ENCODE measurements at regions not wholly inside any gene's neighbourhood (a gene's known extent, or its start where the extent isn't known, plus 50 kb on each side); places are given as distances from the start of the nearest gene placed in this dataset.

DNA sequence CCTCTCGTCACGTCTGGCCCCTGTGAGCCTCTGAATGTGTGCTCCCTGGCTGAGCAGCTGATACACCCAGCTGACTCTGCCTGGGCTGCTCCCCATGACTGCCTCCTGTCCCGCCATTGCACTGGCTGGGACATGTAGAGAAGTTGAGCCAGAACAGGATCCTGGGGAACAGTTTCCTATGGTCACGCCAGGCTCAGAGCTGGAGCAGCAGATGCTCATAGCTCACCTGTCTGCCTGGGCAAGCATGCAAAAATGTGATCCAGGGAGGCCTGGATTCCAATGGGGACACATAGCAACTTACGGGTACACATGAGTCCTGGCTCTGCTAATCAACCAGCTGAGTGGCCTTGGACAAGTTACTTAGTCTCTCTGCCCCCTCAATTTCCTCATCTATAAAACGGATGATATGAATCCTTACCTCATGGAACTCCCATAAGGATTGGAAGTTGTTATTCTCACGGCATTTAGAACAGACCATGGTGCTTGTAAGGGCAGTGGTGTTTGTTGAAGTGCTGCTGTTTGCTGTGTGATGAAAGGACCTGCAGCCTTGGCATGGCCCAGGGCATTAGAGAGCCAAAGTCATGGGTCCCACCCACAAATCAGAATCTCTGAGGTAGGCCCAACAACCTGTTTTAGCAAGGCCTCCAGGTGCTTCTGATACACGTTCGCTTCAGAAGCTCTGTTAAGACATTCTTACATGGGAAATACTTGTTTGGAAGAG, 150.3 kb upstream of the VANGL1 start:
- no peak for DNase-seq

DNA sequence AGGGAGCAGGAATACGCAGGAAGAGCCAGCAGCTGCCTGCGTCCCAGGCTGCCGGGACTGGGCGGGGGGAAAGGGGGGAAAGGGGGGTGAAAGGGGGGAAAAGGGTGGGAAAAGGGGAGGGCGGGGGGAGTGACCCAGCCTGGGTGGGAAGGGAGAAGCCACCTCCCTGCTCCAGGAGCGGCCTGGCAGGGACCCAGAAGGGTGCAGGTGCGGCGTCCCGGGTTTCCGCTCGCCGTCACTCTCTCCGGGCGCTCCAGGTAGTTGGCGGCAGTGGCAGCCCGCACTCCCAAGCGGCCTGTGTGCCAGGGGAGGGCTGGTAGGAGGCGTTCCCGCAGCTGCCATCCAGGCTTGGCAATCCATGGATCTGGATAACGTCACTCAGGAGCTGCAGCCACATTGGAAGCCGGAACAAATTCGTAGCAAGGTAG, 141.0 kb upstream of the NGF start:
- no peak for DNase-seq

DNA sequence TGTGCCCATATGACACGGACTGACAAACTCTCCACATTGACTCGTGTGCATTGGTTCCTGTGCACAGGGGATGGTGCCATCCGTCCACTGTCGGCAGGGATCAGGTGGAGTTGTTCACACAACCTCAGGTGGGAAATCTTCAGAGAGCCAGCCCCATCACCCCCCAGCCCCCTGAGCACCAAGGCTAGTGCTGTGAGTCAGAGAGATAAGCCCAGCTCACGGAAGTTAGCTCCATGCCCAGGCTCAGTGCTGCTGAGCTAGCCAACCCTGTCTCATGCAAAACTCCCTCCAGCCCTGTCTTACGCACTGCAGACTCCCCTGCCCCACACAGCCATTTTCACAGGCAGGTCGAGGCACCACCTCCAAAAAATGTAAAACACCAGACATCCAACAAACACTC, 139.0 kb upstream of the NGF start:
- DNase-seq = no peak

DNA sequence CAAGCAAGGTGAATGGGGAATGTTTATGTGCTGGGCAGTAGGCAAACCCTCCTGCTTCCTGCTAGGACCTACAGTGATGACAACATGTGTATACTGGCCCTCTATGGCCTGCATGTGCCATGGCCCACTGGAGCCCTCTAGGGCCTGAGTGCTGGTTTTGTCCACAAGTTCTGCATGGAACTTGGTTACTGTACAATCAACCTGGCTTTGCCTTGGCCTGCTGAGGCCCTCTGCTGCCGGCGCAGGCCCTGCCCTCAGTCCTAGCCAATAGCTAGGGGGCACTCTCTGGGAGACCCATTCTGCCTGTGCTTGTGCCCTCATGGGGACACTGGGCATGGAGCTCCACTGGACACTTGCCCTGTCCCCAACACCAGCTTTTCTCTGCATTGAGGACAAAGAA, 138.6 kb upstream of the NGF start:
- no peak for DNase-seq

DNA sequence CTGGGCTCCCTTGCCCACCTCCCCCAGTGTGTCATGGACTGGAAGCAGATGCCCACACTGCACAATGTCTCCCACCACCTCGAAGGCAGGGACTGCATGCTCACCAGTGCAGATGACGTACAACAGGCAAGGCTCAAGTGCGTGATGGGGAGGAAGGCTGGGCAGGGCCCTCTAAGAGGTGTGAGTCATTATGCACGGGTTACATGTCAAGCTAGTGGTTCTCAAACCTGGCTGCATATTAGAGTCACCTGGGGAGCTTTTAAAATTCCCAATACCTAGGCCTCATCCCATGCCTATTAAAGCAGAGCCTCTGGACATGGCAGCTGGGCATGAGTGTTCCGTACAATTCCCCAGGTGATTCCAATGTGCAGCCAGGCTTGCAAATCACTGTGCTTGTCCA, 137.9 kb upstream of the NGF start:
- DNase-seq = no peak

DNA sequence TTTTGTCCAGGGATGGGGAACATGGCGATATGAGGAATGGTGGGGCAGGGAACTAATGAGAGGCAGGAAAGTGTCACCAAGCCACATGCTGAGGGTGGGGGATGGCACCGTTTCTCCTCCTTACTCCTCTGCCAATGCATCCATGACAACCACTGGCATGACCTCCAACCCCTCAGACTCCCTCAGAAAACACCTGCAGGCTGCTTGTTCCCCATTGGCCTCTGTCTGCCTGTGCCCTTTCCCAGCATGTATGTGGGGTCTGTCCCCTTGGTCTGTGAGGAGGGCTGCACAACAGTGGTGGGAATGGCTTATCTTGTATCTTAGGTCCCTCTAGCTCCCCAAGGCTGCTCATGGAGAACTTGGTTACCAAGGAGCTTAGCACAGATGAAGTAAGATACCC, 137.2 kb upstream of the NGF start:
- DNase-seq = no peak

DNA sequence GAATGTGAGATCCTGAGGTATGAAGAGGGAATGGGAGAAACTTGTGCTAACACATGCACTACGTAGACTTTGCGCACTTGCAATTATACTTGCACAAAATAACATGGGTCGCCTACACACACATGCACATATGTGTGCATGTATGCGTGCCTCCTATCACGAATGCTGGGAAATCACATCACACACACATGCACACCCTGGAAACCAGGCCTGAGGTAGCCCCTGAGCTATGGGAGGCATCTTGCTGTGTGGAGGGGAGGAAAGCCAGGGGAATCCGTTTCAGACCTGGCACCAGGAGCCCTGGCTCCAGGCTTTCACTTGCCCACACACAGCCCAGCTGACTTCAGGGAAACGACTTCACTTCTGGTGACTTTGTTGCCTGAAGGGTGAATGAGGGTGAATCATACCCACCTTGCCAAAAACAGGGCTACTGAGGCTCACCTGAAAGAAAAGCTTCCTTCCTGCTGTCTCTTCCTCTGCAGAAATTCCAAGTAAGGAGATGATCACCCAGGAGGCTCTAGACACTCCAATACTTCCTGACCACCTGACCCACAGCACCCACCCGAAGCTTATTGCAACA, 136.0 kb upstream of the NGF start:
- no peak for DNase-seq

DNA sequence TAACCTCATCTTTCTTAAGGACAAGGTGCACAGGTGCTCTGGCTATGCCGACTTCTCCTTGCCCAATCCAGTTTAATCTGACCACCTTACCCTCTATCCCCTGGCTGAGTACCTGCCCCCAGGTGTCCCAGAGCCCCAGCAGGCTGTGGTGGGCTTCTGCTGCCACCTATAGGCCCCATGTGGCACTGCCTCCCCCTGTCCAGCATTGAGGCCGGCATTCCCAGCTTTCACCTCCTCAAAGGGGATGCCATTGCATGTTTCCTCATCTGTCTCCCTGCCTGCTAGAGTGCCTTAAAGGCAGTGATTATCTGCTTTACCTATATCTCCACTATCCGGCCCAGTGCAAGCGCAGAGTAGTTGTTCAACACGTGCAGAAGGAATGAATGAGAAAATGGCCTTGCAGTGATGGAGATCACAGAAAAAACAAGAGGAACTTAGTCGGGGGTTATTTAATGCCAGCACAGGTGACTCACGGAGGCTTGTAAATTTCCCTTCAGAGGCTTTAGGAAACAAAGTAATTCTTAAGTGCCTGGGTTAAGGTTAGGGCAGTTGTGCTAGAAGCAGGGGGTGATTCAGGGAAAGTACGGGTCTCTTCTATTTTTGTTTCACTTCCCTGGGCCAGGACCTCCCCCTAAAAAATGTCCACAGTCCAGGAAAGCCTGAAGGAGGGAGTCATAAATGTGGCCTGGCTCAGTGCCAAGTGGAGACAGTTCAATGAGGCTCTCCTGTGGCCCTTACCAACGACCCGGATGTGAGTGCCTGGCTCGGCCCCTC, 131.8 kb upstream of the NGF start:
- peak; percentile 65 for DNase-seq

DNA sequence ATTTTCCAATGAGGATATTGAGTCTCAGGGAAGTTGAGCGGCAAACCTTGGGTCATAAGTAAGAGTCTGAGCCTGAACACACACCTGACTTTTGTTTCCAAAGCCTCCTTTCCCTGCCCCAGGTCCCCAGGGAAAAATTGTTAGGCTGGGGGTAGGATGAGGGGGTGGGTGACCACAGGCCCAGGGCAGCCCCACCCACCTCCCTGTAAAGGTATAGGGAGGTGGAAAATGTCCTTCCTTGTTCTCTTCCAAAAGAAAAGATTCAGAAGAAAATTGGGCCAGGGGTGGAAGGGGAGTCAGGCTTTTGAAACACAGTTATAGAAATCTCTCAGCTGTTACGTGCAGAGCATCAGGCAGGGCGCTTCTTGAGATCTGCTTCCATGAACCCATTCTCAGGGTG, 129.7 kb upstream of the NGF start:
- no peak for DNase-seq

DNA sequence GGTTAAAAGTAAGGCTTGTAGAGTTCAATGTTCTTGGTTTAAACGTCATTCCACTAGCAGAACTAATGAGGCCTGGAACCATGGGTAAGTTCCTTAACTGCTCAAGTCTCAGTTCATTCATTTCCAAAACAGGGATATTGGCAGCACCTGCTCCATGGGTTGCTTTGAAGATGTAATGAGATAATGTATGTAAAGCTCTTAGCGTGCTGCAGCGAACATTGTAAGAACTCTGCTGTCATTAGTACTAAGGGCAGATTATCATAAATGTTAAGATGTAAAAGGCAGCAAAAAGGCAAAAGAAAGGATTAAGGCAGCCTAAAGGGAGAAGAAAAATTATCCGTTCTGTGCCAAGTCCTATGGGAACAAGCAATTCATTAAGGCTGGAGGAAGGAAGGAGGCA, 129.1 kb upstream of the NGF start:
- no peak for DNase-seq

DNA sequence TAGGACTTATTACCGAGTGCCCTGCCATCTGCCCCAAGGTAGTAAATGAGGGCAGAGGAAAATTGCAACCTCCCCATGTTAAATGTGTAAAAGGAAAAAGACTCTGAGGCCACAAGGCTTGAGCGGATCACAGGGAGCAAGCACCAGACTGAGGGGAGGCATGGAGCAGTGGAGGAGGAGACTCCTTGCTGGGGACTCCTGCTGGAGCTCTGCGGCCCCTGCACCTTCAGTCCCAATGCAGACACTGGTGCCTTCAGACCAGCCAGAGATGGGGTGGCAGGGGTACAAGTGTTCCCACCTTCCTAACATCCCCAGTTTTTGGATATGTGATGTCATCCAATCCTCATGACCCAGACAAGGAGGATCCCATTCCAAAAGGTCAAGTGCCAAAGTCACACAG, 128.4 kb upstream of the NGF start:
- no peak for DNase-seq

DNA sequence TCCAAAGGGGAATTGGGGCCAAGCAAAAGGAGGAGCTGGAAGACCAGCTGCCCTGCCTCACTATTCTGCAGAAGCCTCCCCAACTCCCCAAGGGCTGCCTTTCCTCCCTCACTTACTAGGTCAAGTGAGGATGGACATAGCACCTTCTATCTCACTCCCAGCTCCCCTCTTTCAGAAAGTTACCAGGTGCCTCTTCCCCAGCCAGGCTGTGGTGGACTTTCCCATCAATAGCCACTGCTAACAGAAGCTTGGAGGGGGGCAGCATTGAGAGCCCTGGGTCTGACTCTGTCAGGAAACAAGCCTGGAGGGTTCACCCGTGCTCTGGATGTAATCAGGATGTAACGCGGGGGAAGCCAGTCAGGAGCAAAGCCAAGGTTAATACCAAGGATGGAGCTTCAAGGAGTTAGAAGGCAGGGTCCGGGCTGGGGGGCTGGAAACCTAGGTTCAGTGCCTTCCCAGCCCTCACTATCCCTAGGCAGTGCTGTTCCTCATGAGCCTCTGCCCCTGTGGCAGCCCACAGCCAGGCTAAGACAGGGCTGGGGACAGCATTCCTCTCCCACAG, 127.8 kb upstream of the NGF start:
- no peak for DNase-seq

DNA sequence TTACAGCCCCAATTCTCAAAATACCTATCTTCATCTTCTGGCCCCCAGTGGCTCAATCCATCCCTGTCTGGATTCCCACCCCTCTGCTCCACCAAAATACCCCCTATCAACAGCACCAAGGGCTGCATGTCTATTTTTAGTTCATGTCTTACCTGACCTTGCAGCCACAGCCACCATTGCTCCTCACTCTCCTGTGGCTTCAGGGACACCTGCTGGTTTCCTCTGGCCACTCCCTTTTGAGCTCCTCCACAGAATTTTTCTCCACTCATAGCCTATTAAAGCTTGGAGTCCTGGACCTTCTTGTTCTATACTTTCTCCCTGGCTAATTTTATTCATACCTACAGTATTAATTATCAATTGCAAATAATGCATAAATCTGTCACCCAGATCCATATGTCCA, 125.3 kb upstream of the NGF start:
- DNase-seq = no peak

DNA sequence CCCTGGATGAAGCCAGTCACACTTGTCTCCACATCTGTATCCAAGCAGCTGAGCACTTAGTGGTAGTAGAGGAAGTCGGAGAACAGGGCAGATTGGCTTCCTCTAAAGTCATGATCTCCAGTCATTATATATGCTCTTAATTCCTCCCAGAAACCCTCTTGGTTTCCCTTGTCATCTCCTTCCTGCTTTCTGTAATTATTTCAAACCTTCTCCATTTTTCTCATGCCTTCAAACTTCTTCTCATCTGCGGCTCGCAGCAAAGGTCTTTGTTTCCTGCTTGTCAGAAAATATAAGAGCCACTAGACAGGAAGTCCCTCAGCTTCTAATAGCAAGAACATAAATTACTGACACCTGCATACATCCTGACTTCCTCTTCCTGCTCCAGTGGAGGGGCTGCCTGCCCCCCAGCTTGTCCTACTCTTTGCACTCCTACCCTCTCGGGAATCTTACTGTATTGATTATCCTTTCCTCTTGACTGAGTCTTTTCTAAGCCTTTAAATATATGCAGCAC, 124.6 kb upstream of the NGF start:
- DNase-seq = no peak

DNA sequence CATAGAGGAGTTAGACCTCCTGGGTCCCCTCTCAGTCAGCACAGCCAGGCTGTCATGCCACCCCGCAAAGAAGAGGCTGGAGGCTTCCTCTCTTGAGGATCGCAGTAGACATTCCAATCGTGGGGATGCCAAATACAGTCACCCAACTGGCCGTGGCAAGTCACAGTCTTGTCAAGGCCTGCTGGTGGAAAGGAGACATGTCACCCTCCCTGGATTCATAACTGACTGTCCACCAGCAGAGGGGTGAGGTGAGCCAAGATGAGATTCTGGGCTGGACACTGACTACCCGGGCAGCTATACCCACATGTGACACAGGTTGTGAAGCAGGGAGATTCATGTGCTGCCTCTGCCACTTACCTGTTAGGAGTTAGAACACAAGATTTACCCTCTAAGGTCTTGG, 123.5 kb upstream of the NGF start:
- no peak for DNase-seq

DNA sequence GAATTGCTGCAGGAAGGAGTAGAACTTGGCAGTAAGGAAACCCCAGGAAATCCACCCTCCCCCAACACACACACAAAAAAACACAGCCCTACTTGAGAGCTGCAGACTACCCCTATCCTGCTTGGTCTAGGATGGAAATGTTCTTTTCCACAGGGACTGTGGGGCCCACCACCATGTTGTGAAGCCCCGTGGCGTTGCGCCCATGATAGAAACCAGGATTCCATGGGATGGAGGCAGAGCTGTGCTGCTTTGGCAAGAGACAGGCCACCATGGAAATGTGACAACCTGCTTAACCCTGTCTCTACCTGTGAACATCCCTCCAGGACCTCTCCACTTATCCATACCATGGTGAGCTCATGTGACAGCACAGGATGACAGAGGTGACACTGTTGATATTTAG, 121.1 kb upstream of the NGF start:
- no peak for DNase-seq

DNA sequence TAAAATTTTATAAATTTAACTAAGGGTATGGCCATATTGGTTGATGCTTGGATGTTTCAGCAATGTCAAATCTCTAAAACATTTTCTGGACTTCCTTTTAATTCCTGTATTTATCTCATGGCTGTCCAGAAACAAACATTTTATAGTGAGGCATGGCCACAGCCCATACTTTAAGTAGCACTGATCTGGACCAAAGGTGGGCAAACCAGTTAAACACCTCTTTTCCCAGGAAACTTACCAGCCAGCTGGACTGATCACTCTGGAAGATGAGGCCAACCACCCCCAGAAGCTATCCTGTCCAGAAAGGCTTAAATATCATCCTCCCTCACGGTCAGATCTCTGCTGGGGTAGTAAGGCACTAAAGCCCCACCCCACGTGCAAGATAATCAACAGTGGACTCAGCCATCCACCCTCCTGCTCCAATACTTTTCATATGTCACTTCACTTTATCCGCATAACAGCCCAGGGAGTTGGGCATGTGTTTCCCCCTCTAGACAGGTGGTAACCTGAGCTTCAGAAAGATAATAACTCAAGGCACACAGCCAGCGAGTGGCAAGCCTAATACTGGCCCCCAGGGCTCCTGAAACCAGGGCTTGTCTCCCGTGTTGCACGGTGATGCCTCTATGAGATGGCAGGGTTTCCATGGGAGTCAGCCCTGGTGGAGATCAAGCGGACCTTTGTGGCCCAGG, 120.5 kb upstream of the NGF start:
- no peak for DNase-seq

DNA sequence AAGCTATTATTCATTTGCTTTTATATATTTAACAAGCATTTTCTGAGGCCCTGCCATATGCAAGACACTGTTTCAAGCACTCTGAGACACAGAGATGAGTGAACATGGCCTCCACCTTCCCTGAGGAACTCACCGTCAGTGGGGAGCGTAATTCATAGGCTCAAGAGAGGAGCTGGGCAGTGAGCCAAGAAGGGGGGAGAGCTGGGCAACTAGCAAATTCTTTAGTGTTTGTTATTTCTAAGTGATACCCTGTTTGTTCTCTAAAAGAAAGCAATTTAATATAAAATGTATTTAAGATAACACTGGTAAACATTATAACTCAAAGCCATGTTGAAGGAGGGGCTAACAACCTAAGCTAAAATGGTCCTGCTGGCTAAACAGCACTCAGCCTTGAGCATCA, 119.2 kb upstream of the NGF start:
- DNase-seq = no peak

DNA sequence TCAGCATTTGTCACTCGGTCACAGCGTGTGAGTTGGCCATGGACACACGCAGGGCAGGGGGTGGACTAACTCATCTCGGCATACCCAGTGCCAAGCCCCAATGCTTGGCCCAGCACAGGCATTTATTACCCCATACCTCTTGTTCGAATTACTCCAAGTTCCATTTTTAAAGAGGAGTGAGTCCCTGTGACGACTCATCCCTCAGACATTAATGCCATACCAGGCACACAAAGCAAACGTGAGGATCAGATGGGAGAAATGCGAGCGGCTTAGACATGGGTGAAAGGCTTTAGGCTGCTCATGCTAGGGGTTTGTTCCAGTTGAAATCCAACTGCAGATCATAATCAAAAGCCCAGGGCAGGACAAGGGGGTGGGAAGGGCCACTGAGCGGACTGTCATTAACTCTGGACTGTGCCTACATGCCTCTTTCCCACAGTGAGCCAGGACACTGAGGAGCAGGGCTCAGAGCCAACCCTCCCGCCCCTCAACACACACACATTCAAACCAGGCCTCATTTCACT, 118.5 kb upstream of the NGF start:
- DNase-seq = no peak

DNA sequence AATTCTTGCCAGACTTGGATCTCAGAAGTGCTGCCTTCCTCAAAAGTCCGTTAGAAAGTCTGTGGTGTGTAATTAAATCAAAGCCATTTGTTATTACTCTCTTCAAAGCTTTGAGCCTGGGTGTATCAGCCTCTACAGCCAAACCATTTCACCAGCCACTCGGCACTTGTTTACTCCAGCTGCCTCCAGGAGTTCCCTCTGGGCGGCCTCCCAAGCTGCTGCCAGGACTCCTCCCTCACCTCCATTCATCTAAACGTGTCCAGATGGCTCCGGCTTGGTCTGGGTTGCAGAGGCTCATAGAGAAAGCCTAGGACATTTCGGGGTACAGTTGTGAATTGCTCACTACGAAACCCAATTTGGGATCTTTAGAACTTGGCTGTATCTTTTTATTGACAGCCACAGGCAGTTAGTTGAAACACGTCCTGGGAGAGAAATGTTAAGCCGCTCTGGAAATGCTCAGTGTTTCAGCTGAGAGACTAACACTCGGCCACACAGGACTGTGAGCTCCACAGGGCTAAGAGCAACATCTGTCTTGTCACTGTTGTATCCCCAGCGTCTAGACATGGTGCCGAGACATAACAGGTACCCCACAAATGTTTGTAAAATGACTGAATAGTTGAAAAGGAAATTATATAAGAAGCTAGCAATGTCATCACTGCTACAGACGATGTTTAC, 116.9 kb upstream of the NGF start:
- no peak for DNase-seq

DNA sequence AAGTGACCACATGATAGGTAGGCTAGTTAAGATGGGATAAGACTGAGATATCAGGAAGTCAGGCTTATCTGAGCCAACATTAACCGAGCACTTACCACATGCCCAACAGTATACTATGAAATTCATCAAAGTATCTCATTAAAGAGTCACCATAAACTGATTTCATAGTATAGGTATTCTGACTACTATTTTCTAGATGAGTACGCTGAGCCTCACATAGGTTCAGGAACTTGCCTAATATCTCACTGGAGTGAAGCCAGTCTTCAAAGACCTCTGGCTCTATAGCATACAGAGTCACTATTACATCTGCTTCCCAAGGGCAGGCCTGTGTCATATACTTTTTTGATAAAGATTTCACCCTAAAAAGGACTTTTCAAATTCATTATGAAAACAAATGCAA, 115.6 kb upstream of the NGF start:
- DNase-seq = no peak

DNA sequence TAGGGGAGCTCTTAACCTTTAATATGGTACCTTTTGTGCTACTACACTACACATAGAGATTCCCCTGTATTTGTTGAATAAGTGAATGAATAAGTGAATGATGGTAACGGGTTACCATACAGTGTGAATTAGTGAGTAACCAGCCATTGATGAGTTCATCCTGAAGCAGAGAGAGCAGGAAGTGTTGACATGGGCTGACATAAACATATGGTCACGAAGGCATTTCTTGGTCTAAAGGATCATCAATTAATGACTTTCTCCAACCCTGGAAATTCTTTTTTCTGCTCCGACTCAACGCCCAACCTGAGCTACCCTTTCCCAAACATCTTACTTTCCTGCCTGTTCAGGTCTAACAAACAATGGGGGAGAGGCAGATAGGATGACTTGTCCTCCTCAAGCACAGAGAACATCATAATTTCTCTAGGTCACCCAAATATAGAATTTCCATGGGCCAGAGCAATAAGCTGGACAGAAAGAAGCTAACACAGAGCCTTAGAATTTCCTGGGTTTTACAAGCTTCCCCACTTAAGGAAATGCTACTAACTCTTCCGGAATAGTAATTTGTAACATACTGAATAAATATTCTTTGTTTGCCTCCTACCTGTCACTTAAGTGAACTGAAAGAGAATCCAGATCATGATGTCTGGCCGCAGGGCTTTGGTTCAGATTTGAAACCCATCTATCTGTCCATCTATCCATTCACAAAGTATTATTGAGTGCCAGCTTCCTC, 114.7 kb upstream of the NGF start:
- DNase-seq = no peak
